H9 (cell line): ENCODE measurements at regions not wholly inside any gene's neighbourhood (a gene's known extent, or its start where the extent isn't known, plus 50 kb on each side); places are given as distances from the start of the nearest gene placed in this dataset.

Experiments used
- DNase-seq: peaks from one replicate; pipeline ENCODE4 v3.0.0-alpha.2; 2017
- H2AFZ ChIP-seq: one replicate; pipeline ENCODE4 v1.6.1; 2013; ENCODE audit warnings: mild to moderate bottlenecking, low read length, control low read depth, moderate library complexity
- H2AK5ac ChIP-seq: 2 replicates; pipeline ENCODE4 v1.6.1; 2013; ENCODE audit warnings: low read length, control low read depth, mixed read lengths; ENCODE audit not compliant: insufficient read length
- H2BK120ac ChIP-seq: one replicate; pipeline ENCODE4 v1.6.1; 2013; ENCODE audit warnings: low read depth, mild to moderate bottlenecking, low read length, control low read depth, inconsistent platforms; ENCODE audit not compliant: poor library complexity, severe bottlenecking
- H2BK12ac ChIP-seq: 2 replicates; pipeline ENCODE4 v1.6.1; 2013; ENCODE audit warnings: low read length, control low read depth, mixed read lengths, low read depth; ENCODE audit not compliant: insufficient read length
- H2BK15ac ChIP-seq: 2 replicates; pipeline ENCODE4 v1.6.1; 2013; ENCODE audit warnings: low read depth, low read length, control low read depth
- H2BK20ac ChIP-seq: one replicate; pipeline ENCODE4 v1.6.1; 2013; ENCODE audit warnings: low read depth, mild to moderate bottlenecking, low read length, control low read depth, inconsistent platforms; ENCODE audit not compliant: poor library complexity, severe bottlenecking
- H2BK5ac ChIP-seq: 2 replicates; pipeline ENCODE4 v1.6.1; 2013; ENCODE audit warnings: low read length, control low read depth, mixed read lengths; ENCODE audit not compliant: insufficient read length
- H3K14ac ChIP-seq: 2 replicates; pipeline ENCODE4 v1.6.1; 2013; ENCODE audit warnings: low read length, control low read depth; ENCODE audit not compliant: insufficient read depth
- H3K18ac ChIP-seq: 2 replicates; pipeline ENCODE4 v1.6.1; 2013; ENCODE audit warnings: low read depth, mild to moderate bottlenecking, mixed read lengths, low read length, control low read depth; ENCODE audit not compliant: insufficient read length
- H3K23ac ChIP-seq: 2 replicates; pipeline ENCODE4 v1.6.1; 2013; ENCODE audit warnings: low read length, control low read depth, mixed read lengths, low read depth; ENCODE audit not compliant: insufficient read length
- H3K23me2 ChIP-seq: 2 replicates; pipeline ENCODE4 v1.6.1; 2013; ENCODE audit warnings: low read depth, mild to moderate bottlenecking, mixed read lengths, low read length, control low read depth; ENCODE audit not compliant: insufficient read length, poor library complexity, severe bottlenecking
- H3K27ac ChIP-seq: 2 replicates; pipeline ENCODE4 v1.5.1; 2013; ENCODE audit warnings: low read length, control low read depth, mixed read lengths, low read depth; ENCODE audit not compliant: insufficient read length
- H3K27me3 ChIP-seq: 2 replicates; pipeline ENCODE4 v1.6.1; 2013; ENCODE audit warnings: low read length, control low read depth, inconsistent platforms; ENCODE audit not compliant: insufficient read depth
- H3K4ac ChIP-seq: 2 replicates; pipeline ENCODE4 v1.6.1; 2013; ENCODE audit warnings: low read depth, mild to moderate bottlenecking, control low read depth, inconsistent platforms, low read length, moderate library complexity
- H3K4me1 ChIP-seq: 2 replicates; pipeline ENCODE4 v1.6.1; 2013; ENCODE audit warnings: low read length, control low read depth, inconsistent platforms; ENCODE audit not compliant: insufficient read depth
- H3K4me2 ChIP-seq: 2 replicates; pipeline ENCODE4 v1.6.1; 2013; ENCODE audit warnings: low read length, control low read depth, mixed read lengths; ENCODE audit not compliant: insufficient read length, insufficient read depth
- H3K56ac ChIP-seq: 2 replicates; pipeline ENCODE4 v1.6.1; 2013; ENCODE audit warnings: low read depth, mild to moderate bottlenecking, mixed read lengths, low read length, control low read depth; ENCODE audit not compliant: insufficient read length
- H3K79me1 ChIP-seq: 2 replicates; pipeline ENCODE4 v1.6.1; 2013; ENCODE audit warnings: low read depth, mild to moderate bottlenecking, moderate library complexity, low read length, control low read depth, inconsistent platforms; ENCODE audit not compliant: insufficient read depth, poor library complexity, severe bottlenecking
- H3K79me2 ChIP-seq: 2 replicates; pipeline ENCODE4 v1.6.1; 2013; ENCODE audit warnings: low read length, control low read depth, inconsistent platforms; ENCODE audit not compliant: insufficient read depth
- H3K9ac ChIP-seq: 2 replicates; pipeline ENCODE4 v1.6.1; 2013; ENCODE audit warnings: low read length, control low read depth, mixed read lengths; ENCODE audit not compliant: insufficient read length; ENCODE audit errors: extremely low read depth
- H3K9me3 ChIP-seq: one replicate; pipeline ENCODE4 v1.6.1; 2013; ENCODE audit warnings: low read depth, low read length, inconsistent platforms; ENCODE audit not compliant: control insufficient read depth
- H3T11ph ChIP-seq: one replicate; pipeline ENCODE4 v1.6.1; 2013; ENCODE audit warnings: mild to moderate bottlenecking, low read length, control low read depth, inconsistent platforms
- H4K20me1 ChIP-seq: one replicate; pipeline ENCODE4 v1.6.1; 2013; ENCODE audit not compliant: control insufficient read depth, insufficient read length, insufficient read depth
- H4K5ac ChIP-seq: 2 replicates; pipeline ENCODE4 v1.6.1; 2013; ENCODE audit warnings: low read depth, mild to moderate bottlenecking, mixed read lengths, low read length, control low read depth; ENCODE audit not compliant: insufficient read length
- H4K8ac ChIP-seq: replicated peaks from 2 replicates; pipeline ENCODE4 v1.6.1; 2013; ENCODE audit warnings: low read length, control low read depth, mixed read lengths, low read depth; ENCODE audit not compliant: insufficient read length
- H4K91ac ChIP-seq: 2 replicates; pipeline ENCODE4 v1.6.1; 2013; ENCODE audit warnings: low read depth, mild to moderate bottlenecking, moderate library complexity, mixed read lengths, low read length, control low read depth; ENCODE audit not compliant: insufficient read length
- H3K27ac Mint-ChIP-seq, 3 experiments: 2 replicates in 2 of 3; 3 replicates in 1 of 3; pipeline ENCODE4 v1.8.0; 2020 to 2021; ENCODE audit warnings: mixed read lengths in 3 of 3, mild to moderate bottlenecking in 1 of 3, moderate library complexity in 1 of 3
- H3K27me3 Mint-ChIP-seq: 2 replicates; pipeline ENCODE4 v1.8.0; 2021; ENCODE audit warnings: low read depth, mild to moderate bottlenecking, moderate library complexity, mixed read lengths
- H3K36me3 Mint-ChIP-seq, 3 experiments: 2 replicates in 2 of 3; 3 replicates in 1 of 3; pipeline ENCODE4 v1.8.0; 2020 to 2021; ENCODE audit warnings: low read depth in 3 of 3, mixed read lengths in 3 of 3; ENCODE audit not compliant: insufficient read depth in 1 of 3
- H3K4me1 Mint-ChIP-seq, 2 experiments: 2 replicates each; pipeline ENCODE4 v1.8.0; 2020; ENCODE audit warnings: mixed read lengths in 2 of 2
- H3K4me3 Mint-ChIP-seq, 2 experiments: 2 replicates in 1 of 2; 3 replicates in 1 of 2; pipeline ENCODE4 v1.8.0; 2020 to 2021; ENCODE audit warnings: mild to moderate bottlenecking in 2 of 2, mixed read lengths in 2 of 2, moderate library complexity in 1 of 2
- H3K9me3 Mint-ChIP-seq, 2 experiments: 2 replicates in 1 of 2; 3 replicates in 1 of 2; pipeline ENCODE4 v1.8.0; 2020; ENCODE audit warnings: mild to moderate bottlenecking in 2 of 2, mixed read lengths in 2 of 2, moderate library complexity in 1 of 2
- WGBS: extraction: QIAGEN DNeasy Blood & Tissue Kit; methylation state at CpG from one replicate; pipeline ENCODE4 v1.1.7; 2013; ENCODE audit warnings: missing lambda C conversion rate, low lambda C conversion rate, mixed read lengths; ENCODE audit not compliant: insufficient read length; ENCODE audit errors: extremely low coverage; 5-methylcytosine and 5-hydroxymethylcytosine counted together
- TF ChIP-seq, protein P1 (sequence below): fragments of 200-600 bp; sonication (generic); conservative IDR thresholded peaks from 3 replicates; pipeline ENCODE4 v1.8.0; 2021; ENCODE audit warnings: antibody characterized with exemption, mild to moderate bottlenecking

DNA sequence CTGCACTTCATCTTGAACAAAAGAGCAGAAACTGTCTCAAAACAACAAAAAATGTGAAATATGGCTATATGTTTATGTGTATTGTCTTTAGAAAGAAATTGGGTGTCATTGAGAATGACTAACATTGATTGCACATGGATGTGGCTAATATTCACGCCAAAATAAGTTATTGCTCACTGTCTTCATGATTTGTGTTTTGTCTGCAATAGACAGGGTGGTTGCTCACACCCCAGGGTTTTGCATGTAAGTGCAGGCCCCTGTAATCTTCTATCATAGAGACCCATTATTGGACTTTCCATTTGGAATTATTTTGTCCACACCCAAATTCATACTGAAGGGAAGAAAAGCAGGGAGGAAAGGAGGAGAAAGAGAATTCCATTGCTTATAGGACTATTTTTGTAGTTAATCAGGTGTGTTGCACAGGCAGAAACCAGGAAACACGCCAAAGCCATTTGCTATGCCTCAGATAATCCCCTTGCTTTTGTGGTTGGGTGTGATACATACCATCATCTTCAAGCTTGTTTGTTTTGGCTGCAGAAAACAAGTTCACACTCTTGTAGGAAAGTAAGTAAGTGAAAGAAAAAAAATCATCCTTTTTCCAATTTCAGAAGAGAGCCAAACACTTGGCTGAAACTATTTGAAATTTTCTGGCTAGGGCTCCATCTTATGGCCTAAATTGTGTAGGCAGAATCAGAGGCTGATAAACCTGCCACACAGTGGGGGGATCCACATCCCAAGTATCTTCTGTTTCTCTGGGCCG is 214.1 kb downstream of the COL12A1 start:
- peak overlapping the region in 1 of 3 experiments; percentile 50; a peak in 1 of 7 replicates for H3K27ac Mint-ChIP-seq
- Histone ChIP-seq H2AFZ (no peak overlapping the region), H3K9me3 (no peaks in the 10 kb centered on the region)

More for the DNA sequence above, 214.1 kb downstream of the COL12A1 start:
- Histone ChIP-seq H3K23me2 (no peaks in the 10 kb centered on the region), H3K18ac (no peak overlapping the region), H4K8ac (no peak overlapping the region), H2AK5ac (no peak overlapping the region), H3K56ac (no peak overlapping the region), H2BK20ac (no peak overlapping the region), H4K5ac (no peak overlapping the region), H3K4ac (no peak overlapping the region), H3K14ac (no peak overlapping the region), H3K27ac (no peak overlapping the region), H2BK15ac (no peak overlapping the region), H3K79me2 (no peaks in the 10 kb centered on the region), H2BK120ac (no peak overlapping the region), H4K20me1 (no peaks in the 10 kb centered on the region), H4K91ac (no peak overlapping the region), H2BK5ac (no peak overlapping the region), H3K4me1 (peaks cover 2% of the 10 kb centered on the region; the same call in 1 of the 2 replicates), H3K79me1 (no peaks in the 10 kb centered on the region), H3T11ph (no peak overlapping the region), H2BK12ac (no peak overlapping the region), H3K23ac (no peak overlapping the region), H3K27me3 (no peaks in the 10 kb centered on the region), H3K9ac (no peak overlapping the region), H3K4me2 (no peak overlapping the region)
- no peaks in the 10 kb centered on the region for H3K27me3 Mint-ChIP-seq
- no peak overlapping the region for H3K4me3 Mint-ChIP-seq
- no CpG with 5 or more reads among the region's 3 CpGs for WGBS
- H3K9me3 Mint-ChIP-seq, result peaks cover 8 to 11% of the 10 kb centered on the region in 2 experiments; a peak in 4 of 5 replicates
- TF ChIP-seq, protein P1, sequence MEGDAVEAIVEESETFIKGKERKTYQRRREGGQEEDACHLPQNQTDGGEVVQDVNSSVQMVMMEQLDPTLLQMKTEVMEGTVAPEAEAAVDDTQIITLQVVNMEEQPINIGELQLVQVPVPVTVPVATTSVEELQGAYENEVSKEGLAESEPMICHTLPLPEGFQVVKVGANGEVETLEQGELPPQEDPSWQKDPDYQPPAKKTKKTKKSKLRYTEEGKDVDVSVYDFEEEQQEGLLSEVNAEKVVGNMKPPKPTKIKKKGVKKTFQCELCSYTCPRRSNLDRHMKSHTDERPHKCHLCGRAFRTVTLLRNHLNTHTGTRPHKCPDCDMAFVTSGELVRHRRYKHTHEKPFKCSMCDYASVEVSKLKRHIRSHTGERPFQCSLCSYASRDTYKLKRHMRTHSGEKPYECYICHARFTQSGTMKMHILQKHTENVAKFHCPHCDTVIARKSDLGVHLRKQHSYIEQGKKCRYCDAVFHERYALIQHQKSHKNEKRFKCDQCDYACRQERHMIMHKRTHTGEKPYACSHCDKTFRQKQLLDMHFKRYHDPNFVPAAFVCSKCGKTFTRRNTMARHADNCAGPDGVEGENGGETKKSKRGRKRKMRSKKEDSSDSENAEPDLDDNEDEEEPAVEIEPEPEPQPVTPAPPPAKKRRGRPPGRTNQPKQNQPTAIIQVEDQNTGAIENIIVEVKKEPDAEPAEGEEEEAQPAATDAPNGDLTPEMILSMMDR, result peak; percentile 25
- peaks cover 13 to 14% of the 10 kb centered on the region in 2 experiments for H3K4me1 Mint-ChIP-seq
- DNase-seq, result no peak
- H3K36me3 Mint-ChIP-seq, result peaks cover 3 to 7% (median 7%) of the 10 kb centered on the region in 3 experiments; a peak in 5 of 7 replicates
